Adipocyte (in vitro differentiated cells): ENCODE measurements at regions not wholly inside any gene's neighbourhood (a gene's known extent, or its start where the extent isn't known, plus 50 kb on each side); places are given as distances from the start of the nearest gene placed in this dataset.

ENCODE experiments used
- DNase-seq: peaks from one replicate; pipeline ENCODE4 v3.0.0-alpha.2; 2015; ENCODE audit warnings: low read depth
- H3K27me3 ChIP-seq: replicated peaks from 2 replicates; pipeline ENCODE4 v1.7.0; 2013; ENCODE audit warnings: mild to moderate bottlenecking, low read length, moderate library complexity; ENCODE audit not compliant: control insufficient read depth, insufficient read depth
- H3K36me3 ChIP-seq: 2 replicates; pipeline ENCODE4 v1.7.0; 2013; ENCODE audit warnings: low read length, mild to moderate bottlenecking, moderate library complexity; ENCODE audit not compliant: control insufficient read depth, insufficient read depth, severe bottlenecking
- H3K4me1 ChIP-seq: 2 replicates; pipeline ENCODE4 v1.7.0; 2013; ENCODE audit warnings: mild to moderate bottlenecking, low read length, moderate library complexity; ENCODE audit not compliant: control insufficient read depth, insufficient read depth
- H3K4me3 ChIP-seq: 2 replicates; pipeline ENCODE4 v1.7.0; 2013; ENCODE audit warnings: mild to moderate bottlenecking, low read length, moderate library complexity
- H3K9ac ChIP-seq: 2 replicates; pipeline ENCODE4 v1.7.0; 2013; ENCODE audit warnings: mild to moderate bottlenecking, low read length, moderate library complexity
- H3K9me3 ChIP-seq: 2 replicates; pipeline ENCODE4 v1.7.0; 2013; ENCODE audit warnings: mild to moderate bottlenecking, low read length, moderate library complexity; ENCODE audit not compliant: control insufficient read depth

- no peak for DNase-seq
- no peaks in the 10 kb centered on the region for H3K36me3 ChIP-seq
- H3K9ac ChIP-seq: no peak overlapping the region
Observed at GRCh38 chr11:115942011-115942410, 437.8 kb upstream of the CADM1 start.

GRCh38 chr11:115941481-115941993 is 437.3 kb upstream of the CADM1 start:
- H3K4me3 ChIP-seq: no peak overlapping the region
- no peak overlapping the region for H3K9ac ChIP-seq
- no peaks in the 10 kb centered on the region for H3K4me1 ChIP-seq
- no peak for DNase-seq
- peaks cover 4% of the 10 kb centered on the region for H3K27me3 ChIP-seq
- no peaks in the 10 kb centered on the region for H3K9me3 ChIP-seq
- no peaks in the 10 kb centered on the region for H3K36me3 ChIP-seq

More at GRCh38 chr11:115942011-115942410, 437.8 kb upstream of the CADM1 start:
- Histone ChIP-seq H3K9me3 (no peaks in the 10 kb centered on the region), H3K4me3 (no peak overlapping the region), H3K4me1 (no peaks in the 10 kb centered on the region), H3K27me3 (peaks cover 4% of the 10 kb centered on the region)

GRCh38 chr11:115941044-115941443 is 436.8 kb upstream of the CADM1 start:
- no peak overlapping the region for H3K4me3 ChIP-seq

GRCh38 chr11:115939731-115940421 is 435.7 kb upstream of the CADM1 start:
- Histone ChIP-seq H3K9ac (no peak overlapping the region), H3K4me1 (no peaks in the 10 kb centered on the region), H3K27me3 (peaks cover 11% of the 10 kb centered on the region), H3K9me3 (no peaks in the 10 kb centered on the region), H3K36me3 (no peaks in the 10 kb centered on the region), H3K4me3 (no peak overlapping the region)
- no peak for DNase-seq

More at GRCh38 chr11:115941044-115941443, 436.8 kb upstream of the CADM1 start:
- no peaks in the 10 kb centered on the region for H3K36me3 ChIP-seq
- no peaks in the 10 kb centered on the region for H3K9me3 ChIP-seq
- no peak overlapping the region for H3K9ac ChIP-seq
- H3K27me3 ChIP-seq: peaks cover 2% of the 10 kb centered on the region
- no peak for DNase-seq
- no peaks in the 10 kb centered on the region for H3K4me1 ChIP-seq

- DNase-seq: no peak
- no peaks in the 10 kb centered on the region for H3K36me3 ChIP-seq
- no peak overlapping the region for H3K4me3 ChIP-seq
- H3K9me3 ChIP-seq: no peaks in the 10 kb centered on the region
- no peak overlapping the region for H3K9ac ChIP-seq
- peaks cover 11% of the 10 kb centered on the region for H3K27me3 ChIP-seq
- H3K4me1 ChIP-seq: no peaks in the 10 kb centered on the region
Observed at GRCh38 chr11:115939104-115939730, 435.0 kb upstream of the CADM1 start.

GRCh38 chr11:115933564-115933963 is 429.3 kb upstream of the CADM1 start:
- H3K27me3 ChIP-seq: peaks cover 30% of the 10 kb centered on the region

GRCh38 chr11:115931548-115932083 is 427.4 kb upstream of the CADM1 start:
- Histone ChIP-seq H3K4me1 (no peaks in the 10 kb centered on the region), H3K9ac (no peak overlapping the region), H3K27me3 (peaks cover 36% of the 10 kb centered on the region), H3K36me3 (no peaks in the 10 kb centered on the region), H3K4me3 (no peak overlapping the region), H3K9me3 (no peaks in the 10 kb centered on the region)
- no peak for DNase-seq

More at GRCh38 chr11:115933564-115933963, 429.3 kb upstream of the CADM1 start:
- H3K4me1 ChIP-seq: no peaks in the 10 kb centered on the region
- H3K4me3 ChIP-seq: no peak overlapping the region
- no peak overlapping the region for H3K9ac ChIP-seq
- H3K36me3 ChIP-seq: no peaks in the 10 kb centered on the region
- H3K9me3 ChIP-seq: no peaks in the 10 kb centered on the region
- DNase-seq: no peak

- Histone ChIP-seq H3K4me1 (no peaks in the 10 kb centered on the region), H3K9me3 (no peaks in the 10 kb centered on the region), H3K36me3 (no peaks in the 10 kb centered on the region), H3K9ac (no peak overlapping the region), H3K4me3 (no peak overlapping the region), H3K27me3 (peaks cover 36% of the 10 kb centered on the region)
- DNase-seq: no peak
Observed at GRCh38 chr11:115930886-115931547, 426.8 kb upstream of the CADM1 start.

GRCh38 chr11:115930291-115930690 is 426.1 kb upstream of the CADM1 start:
- DNase-seq: no peak
- Histone ChIP-seq H3K4me3 (no peak overlapping the region), H3K36me3 (no peaks in the 10 kb centered on the region), H3K4me1 (no peaks in the 10 kb centered on the region), H3K9me3 (no peaks in the 10 kb centered on the region), H3K27me3 (peaks cover 29% of the 10 kb centered on the region), H3K9ac (no peak overlapping the region)

GRCh38 chr11:115929618-115930129 is 425.5 kb upstream of the CADM1 start:
- no peaks in the 10 kb centered on the region for H3K4me1 ChIP-seq
- H3K36me3 ChIP-seq: no peaks in the 10 kb centered on the region
- no peaks in the 10 kb centered on the region for H3K9me3 ChIP-seq
- no peak overlapping the region for H3K4me3 ChIP-seq
- peaks cover 26% of the 10 kb centered on the region for H3K27me3 ChIP-seq
- DNase-seq: no peak
- H3K9ac ChIP-seq: no peak overlapping the region

GRCh38 chr11:115928811-115929210 is 424.6 kb upstream of the CADM1 start:
- Histone ChIP-seq H3K9ac (no peak overlapping the region), H3K4me1 (no peaks in the 10 kb centered on the region), H3K27me3 (peaks cover 29% of the 10 kb centered on the region), H3K9me3 (no peaks in the 10 kb centered on the region), H3K36me3 (no peaks in the 10 kb centered on the region), H3K4me3 (no peak overlapping the region)
- no peak for DNase-seq
